A673 (cell line): ENCODE measurements at regions not wholly inside any gene's neighbourhood (a gene's known extent, or its start where the extent isn't known, plus 50 kb on each side); places are given as distances from the start of the nearest gene placed in this dataset.

ENCODE experiments used
- BruUV-seq: library from RNA; stranded (reverse); fragments of 400-500 nt; replicated peaks from 2 replicates; lab custom pipeline; 2021; lab: Mats Ljungman, UMichigan
- CTCF ChIA-PET: fragments of 300-600 bp; sonication (Branson Sonifier 250); formaldehyde crosslinking; loops from one replicate; lab custom pipeline; 2022; ENCODE audit warnings: antibody characterized with exemption; lab: Charles Lee
- POLR2A ChIA-PET: fragments of 300-600 bp; sonication (Branson Sonifier 250); formaldehyde crosslinking; loops from one replicate; lab custom pipeline; 2022; ENCODE audit warnings: antibody characterized with exemption; ENCODE audit not compliant: low non-redundant PET; lab: Charles Lee
- DNase-seq: peaks from one replicate; pipeline ENCODE4 v3.0.0-alpha.2; 2015; ENCODE audit warnings: low spot score
- H3K27ac ChIP-seq: fragments of 200-600 bp; sonication (generic); 2 replicates; pipeline ENCODE4 v1.5.1; 2016; ENCODE audit warnings: mixed run types, low read depth, mild to moderate bottlenecking, mixed read lengths, antibody characterized with exemption, low read length; ENCODE audit not compliant: poor library complexity, severe bottlenecking
- H3K27me3 ChIP-seq: fragments of 200-600 bp; sonication (generic); replicated peaks from 2 replicates; pipeline ENCODE4 v1.6.1; 2017; ENCODE audit warnings: mixed run types, low read depth, mild to moderate bottlenecking, mixed read lengths, antibody characterized with exemption, low read length; ENCODE audit not compliant: insufficient read depth, poor library complexity
- H3K36me3 ChIP-seq: fragments of 200-600 bp; sonication (generic); 2 replicates; pipeline ENCODE4 v1.6.1; 2016; ENCODE audit warnings: mixed run types, mild to moderate bottlenecking, mixed read lengths, antibody characterized with exemption, low read length; ENCODE audit not compliant: insufficient read depth, poor library complexity, severe bottlenecking
- H3K4me1 ChIP-seq: fragments of 200-600 bp; sonication (generic); 2 replicates; pipeline ENCODE4 v1.6.1; 2017; ENCODE audit warnings: mixed run types, mild to moderate bottlenecking, mixed read lengths, antibody characterized with exemption, low read length; ENCODE audit not compliant: insufficient read depth, poor library complexity, severe bottlenecking
- H3K4me3 ChIP-seq: fragments of 200-600 bp; sonication (generic); 2 replicates; pipeline ENCODE4 v1.5.1; 2016; ENCODE audit warnings: low read depth, mixed run types, mild to moderate bottlenecking, mixed read lengths, low read length; ENCODE audit not compliant: poor library complexity, severe bottlenecking
- H3K9me3 ChIP-seq: fragments of 200-600 bp; sonication (generic); 2 replicates; pipeline ENCODE4 v1.6.1; 2016; ENCODE audit warnings: mixed run types, low read depth, mild to moderate bottlenecking, mixed read lengths, antibody characterized with exemption, low read length; ENCODE audit not compliant: poor library complexity, severe bottlenecking
- CTCF ChIP-seq: fragments of 300-800, 200-600 bp; sonication (generic); conservative IDR thresholded peaks from 2 replicates; pipeline ENCODE4 v1.5.1; 2017; ENCODE audit warnings: low read depth, mild to moderate bottlenecking, antibody characterized with exemption, low read length, moderate library complexity, mixed read lengths
- EZH2 ChIP-seq: fragments of 200-600 bp; sonication (generic); IDR thresholded peaks from 2 replicates; pipeline ENCODE4 v1.6.1; 2017; ENCODE audit warnings: borderline replicate concordance, low read depth, mild to moderate bottlenecking, mixed read lengths, antibody characterized with exemption, low read length; ENCODE audit not compliant: poor library complexity, severe bottlenecking
- intact Hi-C: fragments of 100-400 bp; cut with micrococcal nuclease; formaldehyde crosslinking; loops from one replicate; pipeline ENCODE4 v1.10.0; 2022; ENCODE audit not compliant: unreplicated experiment

GRCh38 chr2:60693551-60693950 lies 62.5 kb upstream of the PAPOLG start:
- Histone ChIP-seq H3K27me3 (peaks cover 4% of the 10 kb centered on the region), H3K9me3 (no peaks in the 10 kb centered on the region), H3K27ac (no peak overlapping the region), H3K4me3 (no peak overlapping the region), H3K36me3 (no peaks in the 10 kb centered on the region), H3K4me1 (no peaks in the 10 kb centered on the region)
- ChIA-PET POLR2A (no interaction called here), CTCF (interaction anchor here (1.6 kb wide), 1 partner anchor 19 kb away, joined by 3 read pairs; no protein-coding TSS in a partner anchor)
- DNase-seq, result no peak
- intact Hi-C loops, result no loop called here
- BruUV-seq, result no TSS peak
- TF ChIP-seq EZH2 (no peak), CTCF (no peak)

GRCh38 chr2:60695793-60696192 lies 60.3 kb upstream of the PAPOLG start:
- Histone ChIP-seq H3K9me3 (no peaks in the 10 kb centered on the region), H3K27me3 (peaks cover 4% of the 10 kb centered on the region), H3K27ac (no peak overlapping the region), H3K4me1 (no peaks in the 10 kb centered on the region), H3K4me3 (no peak overlapping the region), H3K36me3 (no peaks in the 10 kb centered on the region)
- BruUV-seq, result no TSS peak
- CTCF ChIA-PET, result no interaction called here
- DNase-seq, result no peak
- TF ChIP-seq EZH2, result no peak
- TF ChIP-seq CTCF, result no peak
- intact Hi-C loops, result no loop called here
- POLR2A ChIA-PET, result no interaction called here

GRCh38 chr2:60699617-60700016 lies 56.5 kb upstream of the PAPOLG start:
- Histone ChIP-seq H3K4me1 (no peaks in the 10 kb centered on the region), H3K36me3 (no peaks in the 10 kb centered on the region), H3K27ac (no peak overlapping the region), H3K4me3 (no peak overlapping the region), H3K9me3 (no peaks in the 10 kb centered on the region), H3K27me3 (no peaks in the 10 kb centered on the region)
- ChIA-PET POLR2A (no interaction called here), CTCF (no interaction called here)
- BruUV-seq, result no TSS peak
- intact Hi-C loops, result no loop called here
- no peak for DNase-seq
- no peak for TF ChIP-seq CTCF
- no peak for TF ChIP-seq EZH2
